ENCODE measurements at regions not wholly inside any gene's neighbourhood (a gene's known extent, or its start where the extent isn't known, plus 50 kb on each side); places are given as distances from the start of the nearest gene placed in this dataset.

DNA sequence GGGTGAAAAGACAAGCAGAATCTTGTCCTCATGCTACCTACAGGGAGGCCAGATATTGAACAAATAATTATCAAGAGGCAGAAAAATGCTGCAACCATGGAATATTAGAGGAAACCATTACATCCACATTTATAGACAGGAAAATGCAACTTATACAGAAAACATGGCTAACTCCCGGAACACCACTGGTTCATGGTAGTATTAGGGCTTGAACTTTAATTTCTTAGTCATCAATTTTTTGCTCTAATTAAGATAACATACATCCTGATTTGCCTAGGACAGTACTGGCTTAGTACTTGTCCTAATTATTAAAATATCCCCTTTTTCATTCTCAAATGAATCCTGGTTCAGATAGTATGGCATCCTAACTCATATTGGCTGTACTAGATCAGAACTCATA is 76.3 kb upstream of the TGFBR2 start:
- no peak for TF ChIP-seq POLR2A (IDR thresholded peaks at IDR 0.05)
- TF ChIP-seq, protein P1, sequence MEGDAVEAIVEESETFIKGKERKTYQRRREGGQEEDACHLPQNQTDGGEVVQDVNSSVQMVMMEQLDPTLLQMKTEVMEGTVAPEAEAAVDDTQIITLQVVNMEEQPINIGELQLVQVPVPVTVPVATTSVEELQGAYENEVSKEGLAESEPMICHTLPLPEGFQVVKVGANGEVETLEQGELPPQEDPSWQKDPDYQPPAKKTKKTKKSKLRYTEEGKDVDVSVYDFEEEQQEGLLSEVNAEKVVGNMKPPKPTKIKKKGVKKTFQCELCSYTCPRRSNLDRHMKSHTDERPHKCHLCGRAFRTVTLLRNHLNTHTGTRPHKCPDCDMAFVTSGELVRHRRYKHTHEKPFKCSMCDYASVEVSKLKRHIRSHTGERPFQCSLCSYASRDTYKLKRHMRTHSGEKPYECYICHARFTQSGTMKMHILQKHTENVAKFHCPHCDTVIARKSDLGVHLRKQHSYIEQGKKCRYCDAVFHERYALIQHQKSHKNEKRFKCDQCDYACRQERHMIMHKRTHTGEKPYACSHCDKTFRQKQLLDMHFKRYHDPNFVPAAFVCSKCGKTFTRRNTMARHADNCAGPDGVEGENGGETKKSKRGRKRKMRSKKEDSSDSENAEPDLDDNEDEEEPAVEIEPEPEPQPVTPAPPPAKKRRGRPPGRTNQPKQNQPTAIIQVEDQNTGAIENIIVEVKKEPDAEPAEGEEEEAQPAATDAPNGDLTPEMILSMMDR (IDR thresholded peaks at IDR 0.05): no peak
- no peak for TF ChIP-seq POLR2AphosphoS5 (IDR thresholded peaks at IDR 0.05; ENCODE audit: insufficient read depth in 1 of 2, low read depth in 1 of 2)
- intact Hi-C loops (cut with DNase I): no loop called here
- DNase-seq (ENCODE audit: extremely low spot score in 2 of 2): no peak
- no peak overlapping the region for H3K4me3 ChIP-seq
- no peaks in the 10 kb centered on the region for H3K36me3 ChIP-seq
- no peak overlapping the region for H3K27ac ChIP-seq
- no peaks in the 10 kb centered on the region for H3K27me3 ChIP-seq
- no peaks in the 10 kb centered on the region for H3K9me3 ChIP-seq
- H3K4me1 ChIP-seq: no peaks in the 10 kb centered on the region

DNA sequence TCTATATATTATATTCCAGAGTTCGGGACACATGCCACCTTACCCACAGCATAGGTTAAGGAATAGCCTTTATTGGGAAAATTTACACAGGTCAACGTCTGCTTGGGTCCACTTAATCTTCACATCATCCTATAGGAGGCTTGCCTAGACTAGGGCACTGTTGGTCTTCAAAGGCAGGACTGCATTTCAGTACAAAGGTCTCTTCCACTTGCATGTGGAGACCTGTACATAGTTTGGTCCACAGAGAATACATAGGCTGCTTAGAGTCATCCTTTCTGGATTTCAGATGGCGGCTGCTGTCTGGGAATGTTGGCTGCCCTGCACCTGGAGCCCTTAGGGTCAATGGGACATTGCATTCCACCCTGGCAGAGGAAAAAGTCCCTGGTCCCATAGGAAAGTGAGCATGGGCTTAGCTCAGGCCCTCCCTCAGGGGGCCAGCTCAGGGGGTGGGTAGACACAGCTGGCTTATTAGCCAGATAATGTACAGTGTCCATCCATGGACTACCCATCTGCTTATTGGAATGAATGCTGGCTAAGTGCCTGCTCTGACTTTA is 75.3 kb upstream of the TGFBR2 start:
- no peak overlapping the region for H3K27ac ChIP-seq
- H3K27me3 ChIP-seq: no peaks in the 10 kb centered on the region
- H3K36me3 ChIP-seq: no peaks in the 10 kb centered on the region
- H3K4me3 ChIP-seq: no peak overlapping the region
- no peak for TF ChIP-seq POLR2A (IDR thresholded peaks at IDR 0.05)
- no peak for TF ChIP-seq POLR2AphosphoS5 (IDR thresholded peaks at IDR 0.05; ENCODE audit: insufficient read depth in 1 of 2, low read depth in 1 of 2)
- TF ChIP-seq, protein P1 (IDR thresholded peaks at IDR 0.05): no peak
- H3K4me1 ChIP-seq: no peaks in the 10 kb centered on the region
- intact Hi-C loops (cut with DNase I): no loop called here
- H3K9me3 ChIP-seq: no peaks in the 10 kb centered on the region
- DNase-seq (ENCODE audit: extremely low spot score in 2 of 2): no peak

DNA sequence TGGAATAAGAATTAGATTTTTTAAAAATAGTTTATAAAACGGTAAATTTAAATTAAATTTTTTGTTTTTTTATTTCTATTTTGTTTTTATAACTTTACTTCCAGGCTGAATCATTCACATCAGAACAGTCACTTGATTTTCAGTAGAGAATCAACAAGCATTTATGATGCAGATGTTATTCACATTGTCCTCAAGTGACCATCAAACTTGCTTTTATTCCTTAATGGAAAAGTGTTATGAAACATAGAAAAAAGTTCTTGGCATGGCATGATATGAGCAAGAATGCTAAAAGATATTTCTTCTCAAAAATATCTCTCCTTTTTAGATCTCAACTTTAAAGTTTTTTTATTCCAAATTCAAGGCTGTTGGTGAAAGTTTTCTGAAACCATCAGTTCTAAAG is 70.9 kb upstream of the TGFBR2 start:
- TF ChIP-seq POLR2A (IDR thresholded peaks at IDR 0.05): no peak
- TF ChIP-seq POLR2AphosphoS5 (IDR thresholded peaks at IDR 0.05; ENCODE audit: insufficient read depth in 1 of 2, low read depth in 1 of 2): no peak
- TF ChIP-seq, protein P1 (IDR thresholded peaks at IDR 0.05): no peak
- H3K4me1 ChIP-seq: no peaks in the 10 kb centered on the region
- no peaks in the 10 kb centered on the region for H3K9me3 ChIP-seq
- DNase-seq (ENCODE audit: extremely low spot score in 2 of 2): no peak
- intact Hi-C loops (cut with DNase I): no loop called here
- H3K4me3 ChIP-seq: no peak overlapping the region
- H3K36me3 ChIP-seq: no peaks in the 10 kb centered on the region
- no peak overlapping the region for H3K27ac ChIP-seq
- no peaks in the 10 kb centered on the region for H3K27me3 ChIP-seq

DNA sequence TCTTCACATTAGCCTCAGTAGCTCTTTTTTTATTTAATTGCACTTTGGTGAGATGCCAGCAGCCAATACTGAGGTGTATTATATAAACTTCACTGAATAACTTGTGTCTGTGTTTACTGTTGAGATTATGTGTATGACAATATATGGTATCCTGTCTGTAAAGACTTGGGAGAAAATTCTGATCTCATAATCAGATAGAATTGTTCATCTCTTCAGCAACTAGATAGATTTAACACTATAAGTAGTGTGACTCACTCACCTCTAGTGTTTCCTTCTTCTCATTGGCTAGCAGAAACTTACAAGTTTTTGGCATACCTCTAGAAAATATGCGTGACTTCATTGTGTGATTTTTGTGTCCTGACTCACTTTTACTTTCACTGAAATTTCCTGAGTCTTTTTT is 67.6 kb upstream of the TGFBR2 start:
- H3K27me3 ChIP-seq: no peaks in the 10 kb centered on the region
- H3K36me3 ChIP-seq: no peaks in the 10 kb centered on the region
- DNase-seq (ENCODE audit: extremely low spot score in 2 of 2): no peak
- H3K9me3 ChIP-seq: no peaks in the 10 kb centered on the region
- no peaks in the 10 kb centered on the region for H3K4me1 ChIP-seq
- intact Hi-C loops (cut with DNase I): no loop called here
- H3K4me3 ChIP-seq: no peak overlapping the region
- TF ChIP-seq, protein P1 (IDR thresholded peaks at IDR 0.05): no peak
- TF ChIP-seq POLR2AphosphoS5 (IDR thresholded peaks at IDR 0.05; ENCODE audit: insufficient read depth in 1 of 2, low read depth in 1 of 2) (no peak), POLR2A (IDR thresholded peaks at IDR 0.05) (no peak)
- H3K27ac ChIP-seq: no peak overlapping the region

DNA sequence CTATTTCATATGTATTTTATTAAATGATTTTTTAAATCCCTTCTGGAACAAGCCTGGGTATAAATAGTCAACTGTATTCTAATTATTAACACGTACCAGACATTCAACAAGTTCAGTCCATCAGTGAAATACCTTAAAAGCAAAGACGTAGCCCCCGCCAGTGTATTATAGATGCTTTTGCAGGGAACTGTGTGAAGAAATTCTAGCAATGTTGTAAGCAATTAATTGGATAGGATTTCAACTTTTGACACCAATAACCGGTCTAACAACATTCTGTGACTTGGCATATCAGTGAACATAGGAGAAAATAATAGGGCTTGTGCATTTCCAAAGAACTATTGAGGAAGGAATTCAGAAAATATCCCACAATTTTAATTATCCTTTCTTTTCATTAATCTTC is 67.2 kb upstream of the TGFBR2 start:
- H3K9me3 ChIP-seq: no peaks in the 10 kb centered on the region
- TF ChIP-seq POLR2AphosphoS5 (IDR thresholded peaks at IDR 0.05; ENCODE audit: insufficient read depth in 1 of 2, low read depth in 1 of 2) (no peak), POLR2A (IDR thresholded peaks at IDR 0.05) (no peak)
- TF ChIP-seq, protein P1 (IDR thresholded peaks at IDR 0.05): no peak
- no peaks in the 10 kb centered on the region for H3K36me3 ChIP-seq
- no peak overlapping the region for H3K27ac ChIP-seq
- intact Hi-C loops (cut with DNase I): no loop called here
- no peak for DNase-seq (ENCODE audit: extremely low spot score in 2 of 2)
- H3K4me3 ChIP-seq: no peak overlapping the region
- no peaks in the 10 kb centered on the region for H3K27me3 ChIP-seq
- no peaks in the 10 kb centered on the region for H3K4me1 ChIP-seq
